Right lobe of liver (tissue), 4 donors: ENCODE measurements at regions not wholly inside any gene's neighbourhood (a gene's known extent, or its start where the extent isn't known, plus 50 kb on each side); places are given as distances from the start of the nearest gene placed in this dataset.

ENCODE experiments used
- POLR2A ChIP-seq: fragments of 450-650 bp; IDR thresholded peaks from one replicate; pipeline ENCODE4 v1.6.1; 2017; ENCODE audit warnings: antibody characterized with exemption, mild to moderate bottlenecking
- TF ChIP-seq, protein P1 (sequence below), 4 donors: fragments of 200-600 bp in 3 of 4; fragments of 450-650 bp in 1 of 4; IDR thresholded peaks; one replicate each; pipeline versions ENCODE4 v1.5.1 to v1.8.0; 2016 to 2022; ENCODE audit warnings: antibody characterized with exemption in 4 of 4, mild to moderate bottlenecking in 2 of 4
- donor health status: DM: no; HTN: no; CAD: no.
- donor health status: DM: no; HTN: no; CAD: no.
- donor health status: DM: no; HTN: yes; CAD: no.

GRCh38 chr4:125420526-125420925 lies 105.8 kb downstream of the FAT4 start:
- TF ChIP-seq, protein P1, sequence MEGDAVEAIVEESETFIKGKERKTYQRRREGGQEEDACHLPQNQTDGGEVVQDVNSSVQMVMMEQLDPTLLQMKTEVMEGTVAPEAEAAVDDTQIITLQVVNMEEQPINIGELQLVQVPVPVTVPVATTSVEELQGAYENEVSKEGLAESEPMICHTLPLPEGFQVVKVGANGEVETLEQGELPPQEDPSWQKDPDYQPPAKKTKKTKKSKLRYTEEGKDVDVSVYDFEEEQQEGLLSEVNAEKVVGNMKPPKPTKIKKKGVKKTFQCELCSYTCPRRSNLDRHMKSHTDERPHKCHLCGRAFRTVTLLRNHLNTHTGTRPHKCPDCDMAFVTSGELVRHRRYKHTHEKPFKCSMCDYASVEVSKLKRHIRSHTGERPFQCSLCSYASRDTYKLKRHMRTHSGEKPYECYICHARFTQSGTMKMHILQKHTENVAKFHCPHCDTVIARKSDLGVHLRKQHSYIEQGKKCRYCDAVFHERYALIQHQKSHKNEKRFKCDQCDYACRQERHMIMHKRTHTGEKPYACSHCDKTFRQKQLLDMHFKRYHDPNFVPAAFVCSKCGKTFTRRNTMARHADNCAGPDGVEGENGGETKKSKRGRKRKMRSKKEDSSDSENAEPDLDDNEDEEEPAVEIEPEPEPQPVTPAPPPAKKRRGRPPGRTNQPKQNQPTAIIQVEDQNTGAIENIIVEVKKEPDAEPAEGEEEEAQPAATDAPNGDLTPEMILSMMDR (IDR thresholded peaks at IDR 0.05), result no peak
- TF ChIP-seq POLR2A, result no peak
